SK-N-SH treated with all-trans-retinoic acid at 6 μM for 48 hours (cell line): ENCODE measurements at regions not wholly inside any gene's neighbourhood (a gene's known extent, or its start where the extent isn't known, plus 50 kb on each side); places are given as distances from the start of the nearest gene placed in this dataset.

Source experiments
- ARNTL ChIP-seq: fragments of 450-650 bp; formaldehyde crosslinking; IDR thresholded peaks from 2 replicates; pipeline ENCODE4 v1.5.0; 2020; ENCODE audit warnings: low read depth, mild to moderate bottlenecking, moderate library complexity, borderline replicate concordance
- BACH2 ChIP-seq: fragments of 250-450 bp; sonication (Bioruptor Pico); IDR thresholded peaks from 2 replicates; pipeline ENCODE4 v1.9.0; 2021; ENCODE audit warnings: mild to moderate bottlenecking, borderline replicate concordance
- ISL1 ChIP-seq: fragments of 250-450 bp; sonication (Bioruptor Pico); IDR thresholded peaks from 2 replicates; pipeline ENCODE4 v2.1.2; 2022; ENCODE audit warnings: mild to moderate bottlenecking, moderate library complexity
- RARB ChIP-seq: fragments of 250-450 bp; sonication (Bioruptor Pico); IDR thresholded peaks from 2 replicates; pipeline ENCODE4 v1.8.0; 2021; ENCODE audit warnings: mild to moderate bottlenecking, moderate library complexity
- SNAI2 ChIP-seq: fragments of 250-450 bp; sonication (Bioruptor Pico); IDR thresholded peaks from 2 replicates; pipeline ENCODE4 v1.5.0; 2020; ENCODE audit warnings: mild to moderate bottlenecking, moderate library complexity
- ZFP3 ChIP-seq: fragments of 250-450 bp; sonication (Bioruptor Pico); IDR thresholded peaks from 2 replicates; pipeline ENCODE4 v1.5.0; 2020; ENCODE audit warnings: mild to moderate bottlenecking, moderate library complexity
- ZFP30 ChIP-seq: fragments of 450-650 bp; formaldehyde crosslinking; IDR thresholded peaks from 2 replicates; pipeline ENCODE4 v1.5.0; 2022; ENCODE audit warnings: mild to moderate bottlenecking, moderate library complexity
- ZNF565 ChIP-seq: fragments of 450-650 bp; formaldehyde crosslinking; conservative IDR thresholded peaks from 2 replicates; pipeline ENCODE4 v1.5.0; 2020; ENCODE audit warnings: low read depth, mild to moderate bottlenecking, moderate library complexity
- ZNF70 ChIP-seq: fragments of 450-650 bp; formaldehyde crosslinking; IDR thresholded peaks from 2 replicates; pipeline ENCODE4 v1.5.0; 2020; ENCODE audit warnings: mild to moderate bottlenecking, moderate library complexity
- ZNF8 ChIP-seq: fragments of 450-650 bp; formaldehyde crosslinking; IDR thresholded peaks from 2 replicates; pipeline ENCODE4 v1.5.0; 2020; ENCODE audit warnings: mild to moderate bottlenecking, moderate library complexity
- TF ChIP-seq, protein P1 (sequence below): fragments of 250-450 bp; sonication (Bioruptor Pico); IDR thresholded peaks from 2 replicates; pipeline ENCODE4 v1.5.1; 2020; ENCODE audit warnings: low read depth, mild to moderate bottlenecking, moderate library complexity
- TF ChIP-seq, protein P2 (sequence below): fragments of 250-450 bp; sonication (Bioruptor Pico); IDR thresholded peaks from 2 replicates; pipeline ENCODE4 v1.8.0; 2020; ENCODE audit warnings: mild to moderate bottlenecking, moderate library complexity, borderline replicate concordance
- TF ChIP-seq, protein P3 (sequence below): fragments of 250-450 bp; sonication (Bioruptor Pico); IDR thresholded peaks from 2 replicates; pipeline ENCODE4 v1.8.0; 2021; ENCODE audit warnings: low read depth, mild to moderate bottlenecking, moderate library complexity, borderline replicate concordance
- TF ChIP-seq, protein P4 (sequence below): fragments of 250-450 bp; sonication (Bioruptor Pico); IDR thresholded peaks from 2 replicates; pipeline ENCODE4 v1.5.0; 2020; ENCODE audit warnings: mild to moderate bottlenecking, moderate library complexity

DNA sequence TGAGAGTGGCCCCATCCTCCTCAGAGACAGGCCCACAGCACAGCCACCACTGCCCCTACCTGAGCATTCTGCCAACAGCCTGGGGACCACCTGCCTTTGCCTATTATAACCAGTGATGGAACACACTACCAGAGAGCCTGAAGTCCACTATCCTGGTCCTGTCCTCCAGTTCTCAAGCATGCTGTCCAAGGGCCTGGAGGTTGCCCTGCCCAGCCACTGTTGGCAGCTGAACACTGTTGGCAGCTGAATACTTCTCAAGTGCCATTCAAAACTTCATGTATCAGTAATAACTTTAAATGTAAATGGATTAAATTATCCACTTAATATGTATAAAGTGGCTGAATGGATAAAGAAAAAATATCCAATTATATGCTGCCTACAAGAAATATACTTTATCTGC is 194.3 kb upstream of the JADE1 start:
- TF ChIP-seq ISL1 (CRISPR knock-in tag) = no peak
- TF ChIP-seq ZNF565 (CRISPR knock-in tag) = no peak
- TF ChIP-seq, protein P1, sequence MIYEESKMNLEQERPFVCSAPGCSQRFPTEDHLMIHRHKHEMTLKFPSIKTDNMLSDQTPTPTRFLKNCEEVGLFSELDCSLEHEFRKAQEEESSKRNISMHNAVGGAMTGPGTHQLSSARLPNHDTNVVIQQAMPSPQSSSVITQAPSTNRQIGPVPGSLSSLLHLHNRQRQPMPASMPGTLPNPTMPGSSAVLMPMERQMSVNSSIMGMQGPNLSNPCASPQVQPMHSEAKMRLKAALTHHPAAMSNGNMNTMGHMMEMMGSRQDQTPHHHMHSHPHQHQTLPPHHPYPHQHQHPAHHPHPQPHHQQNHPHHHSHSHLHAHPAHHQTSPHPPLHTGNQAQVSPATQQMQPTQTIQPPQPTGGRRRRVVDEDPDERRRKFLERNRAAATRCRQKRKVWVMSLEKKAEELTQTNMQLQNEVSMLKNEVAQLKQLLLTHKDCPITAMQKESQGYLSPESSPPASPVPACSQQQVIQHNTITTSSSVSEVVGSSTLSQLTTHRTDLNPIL (CRISPR knock-in tag) = no peak
- TF ChIP-seq BACH2 (CRISPR knock-in tag) = no peak
- no peak for TF ChIP-seq SNAI2
- TF ChIP-seq, protein P2, sequence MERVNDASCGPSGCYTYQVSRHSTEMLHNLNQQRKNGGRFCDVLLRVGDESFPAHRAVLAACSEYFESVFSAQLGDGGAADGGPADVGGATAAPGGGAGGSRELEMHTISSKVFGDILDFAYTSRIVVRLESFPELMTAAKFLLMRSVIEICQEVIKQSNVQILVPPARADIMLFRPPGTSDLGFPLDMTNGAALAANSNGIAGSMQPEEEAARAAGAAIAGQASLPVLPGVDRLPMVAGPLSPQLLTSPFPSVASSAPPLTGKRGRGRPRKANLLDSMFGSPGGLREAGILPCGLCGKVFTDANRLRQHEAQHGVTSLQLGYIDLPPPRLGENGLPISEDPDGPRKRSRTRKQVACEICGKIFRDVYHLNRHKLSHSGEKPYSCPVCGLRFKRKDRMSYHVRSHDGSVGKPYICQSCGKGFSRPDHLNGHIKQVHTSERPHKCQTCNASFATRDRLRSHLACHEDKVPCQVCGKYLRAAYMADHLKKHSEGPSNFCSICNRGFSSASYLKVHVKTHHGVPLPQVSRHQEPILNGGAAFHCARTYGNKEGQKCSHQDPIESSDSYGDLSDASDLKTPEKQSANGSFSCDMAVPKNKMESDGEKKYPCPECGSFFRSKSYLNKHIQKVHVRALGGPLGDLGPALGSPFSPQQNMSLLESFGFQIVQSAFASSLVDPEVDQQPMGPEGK (CRISPR knock-in tag) = no peak
- no peak for TF ChIP-seq ZNF8 (CRISPR knock-in tag)
- TF ChIP-seq, protein P3, sequence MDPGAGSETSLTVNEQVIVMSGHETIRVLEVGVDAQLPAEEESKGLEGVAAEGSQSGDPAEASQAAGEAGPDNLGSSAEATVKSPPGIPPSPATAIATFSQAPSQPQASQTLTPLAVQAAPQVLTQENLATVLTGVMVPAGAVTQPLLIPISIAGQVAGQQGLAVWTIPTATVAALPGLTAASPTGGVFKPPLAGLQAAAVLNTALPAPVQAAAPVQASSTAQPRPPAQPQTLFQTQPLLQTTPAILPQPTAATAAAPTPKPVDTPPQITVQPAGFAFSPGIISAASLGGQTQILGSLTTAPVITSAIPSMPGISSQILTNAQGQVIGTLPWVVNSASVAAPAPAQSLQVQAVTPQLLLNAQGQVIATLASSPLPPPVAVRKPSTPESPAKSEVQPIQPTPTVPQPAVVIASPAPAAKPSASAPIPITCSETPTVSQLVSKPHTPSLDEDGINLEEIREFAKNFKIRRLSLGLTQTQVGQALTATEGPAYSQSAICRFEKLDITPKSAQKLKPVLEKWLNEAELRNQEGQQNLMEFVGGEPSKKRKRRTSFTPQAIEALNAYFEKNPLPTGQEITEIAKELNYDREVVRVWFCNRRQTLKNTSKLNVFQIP (CRISPR knock-in tag) = no peak
- TF ChIP-seq ARNTL (CRISPR knock-in tag) = no peak
- no peak for TF ChIP-seq ZFP30 (CRISPR knock-in tag)
- TF ChIP-seq ZFP3 = no peak
- TF ChIP-seq, protein P4, sequence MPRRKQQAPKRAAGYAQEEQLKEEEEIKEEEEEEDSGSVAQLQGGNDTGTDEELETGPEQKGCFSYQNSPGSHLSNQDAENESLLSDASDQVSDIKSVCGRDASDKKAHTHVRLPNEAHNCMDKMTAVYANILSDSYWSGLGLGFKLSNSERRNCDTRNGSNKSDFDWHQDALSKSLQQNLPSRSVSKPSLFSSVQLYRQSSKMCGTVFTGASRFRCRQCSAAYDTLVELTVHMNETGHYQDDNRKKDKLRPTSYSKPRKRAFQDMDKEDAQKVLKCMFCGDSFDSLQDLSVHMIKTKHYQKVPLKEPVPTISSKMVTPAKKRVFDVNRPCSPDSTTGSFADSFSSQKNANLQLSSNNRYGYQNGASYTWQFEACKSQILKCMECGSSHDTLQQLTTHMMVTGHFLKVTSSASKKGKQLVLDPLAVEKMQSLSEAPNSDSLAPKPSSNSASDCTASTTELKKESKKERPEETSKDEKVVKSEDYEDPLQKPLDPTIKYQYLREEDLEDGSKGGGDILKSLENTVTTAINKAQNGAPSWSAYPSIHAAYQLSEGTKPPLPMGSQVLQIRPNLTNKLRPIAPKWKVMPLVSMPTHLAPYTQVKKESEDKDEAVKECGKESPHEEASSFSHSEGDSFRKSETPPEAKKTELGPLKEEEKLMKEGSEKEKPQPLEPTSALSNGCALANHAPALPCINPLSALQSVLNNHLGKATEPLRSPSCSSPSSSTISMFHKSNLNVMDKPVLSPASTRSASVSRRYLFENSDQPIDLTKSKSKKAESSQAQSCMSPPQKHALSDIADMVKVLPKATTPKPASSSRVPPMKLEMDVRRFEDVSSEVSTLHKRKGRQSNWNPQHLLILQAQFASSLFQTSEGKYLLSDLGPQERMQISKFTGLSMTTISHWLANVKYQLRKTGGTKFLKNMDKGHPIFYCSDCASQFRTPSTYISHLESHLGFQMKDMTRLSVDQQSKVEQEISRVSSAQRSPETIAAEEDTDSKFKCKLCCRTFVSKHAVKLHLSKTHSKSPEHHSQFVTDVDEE (CRISPR knock-in tag) = no peak
- TF ChIP-seq RARB (CRISPR knock-in tag) = no peak
- no peak for TF ChIP-seq ZNF70 (CRISPR knock-in tag)
